ENCODE measurements at regions not wholly inside any gene's neighbourhood (a gene's known extent, or its start where the extent isn't known, plus 50 kb on each side); places are given as distances from the start of the nearest gene placed in this dataset.

- no peak for TF ChIP-seq CTCF (IDR thresholded peaks at IDR 0.05; ENCODE audit: low read length)
- no peak for TF ChIP-seq EZH2 (IDR thresholded peaks at IDR 0.05; ENCODE audit: borderline replicate concordance, low read length)
These were observed 1746.9 kb downstream of the LRRC4C start for GRCh38 chr11:39712581-39712980.
